Loucy (cell line): ENCODE measurements at regions not wholly inside any gene's neighbourhood (a gene's known extent, or its start where the extent isn't known, plus 50 kb on each side); places are given as distances from the start of the nearest gene placed in this dataset.
"Not testable (repeated sequence)": the region's sequence is repeated elsewhere in the genome, so short reads cannot be mapped to it uniquely, and the experiment has no call there.

Source experiments
- H2AFZ ChIP-seq: fragments of 200-600 bp; sonication (generic); 2 replicates; pipeline ENCODE4 v1.6.0; 2016; ENCODE audit warnings: antibody characterized with exemption, mild to moderate bottlenecking, low read length, moderate library complexity
- H3F3A ChIP-seq: fragments of 200-600 bp; 2 replicates; pipeline ENCODE4 v1.6.0; 2016; ENCODE audit warnings: antibody characterized with exemption, low read depth, mild to moderate bottlenecking
- H3K27me3 ChIP-seq: fragments of 200-600 bp; sonication (generic); 2 replicates; pipeline ENCODE4 v1.6.1; 2014; ENCODE audit warnings: low read length, mild to moderate bottlenecking; ENCODE audit not compliant: insufficient read depth, poor library complexity, severe bottlenecking
- H3K36me3 ChIP-seq: fragments of 200-600 bp; sonication (generic); 2 replicates; pipeline ENCODE4 v1.6.1; 2016; ENCODE audit warnings: low read length; ENCODE audit not compliant: insufficient read depth
- H3K4me1 ChIP-seq: fragments of 200-600 bp; sonication (generic); 2 replicates; pipeline ENCODE4 v1.5.1; 2014; ENCODE audit warnings: low read length, mild to moderate bottlenecking; ENCODE audit not compliant: insufficient read depth, poor library complexity, severe bottlenecking
- H3K4me2 ChIP-seq: fragments of 200-600 bp; sonication (generic); 2 replicates; pipeline ENCODE4 v1.6.0; 2014; ENCODE audit warnings: antibody characterized with exemption, low read length, low read depth, mild to moderate bottlenecking; ENCODE audit not compliant: poor library complexity, severe bottlenecking
- H3K4me3 ChIP-seq: fragments of 200-600 bp; sonication (generic); 2 replicates; pipeline ENCODE4 v1.5.1; 2014; ENCODE audit warnings: low read length, mild to moderate bottlenecking, mixed read lengths; ENCODE audit not compliant: poor library complexity, severe bottlenecking
- H3K79me2 ChIP-seq: fragments of 200-600 bp; sonication (generic); 2 replicates; pipeline ENCODE4 v1.6.1; 2014; ENCODE audit warnings: low read length; ENCODE audit not compliant: insufficient read depth
- H3K9ac ChIP-seq: fragments of 200-600 bp; sonication (generic); 2 replicates; pipeline ENCODE4 v1.6.0; 2014; ENCODE audit warnings: mild to moderate bottlenecking, low read depth, low read length, moderate library complexity; ENCODE audit not compliant: poor library complexity, severe bottlenecking
- H3K9me2 ChIP-seq: fragments of 200-600 bp; sonication (generic); replicated peaks from 2 replicates; pipeline ENCODE4 v1.6.1; 2016; ENCODE audit warnings: low read depth, low read length, mixed read lengths
- H3K9me3 ChIP-seq: fragments of 200-600 bp; sonication (generic); 2 replicates; pipeline ENCODE4 v1.6.1; 2014; ENCODE audit warnings: mild to moderate bottlenecking, antibody characterized with exemption, low read length, low read depth; ENCODE audit not compliant: insufficient read depth
- H4K20me1 ChIP-seq: fragments of 200-600 bp; sonication (generic); 2 replicates; pipeline ENCODE4 v1.6.0; 2014; ENCODE audit warnings: antibody characterized with exemption, low read length, mild to moderate bottlenecking; ENCODE audit not compliant: insufficient read depth, poor library complexity, severe bottlenecking
- CTCF ChIP-seq: fragments of 200-600 bp; sonication (generic); conservative IDR thresholded peaks from 2 replicates; pipeline ENCODE4 v1.5.1; 2014; ENCODE audit warnings: mild to moderate bottlenecking, antibody characterized with exemption, low read length
- EZH2phosphoT487 ChIP-seq: fragments of 200-600 bp; IDR thresholded peaks from 2 replicates; pipeline ENCODE4 v1.6.1; 2018; ENCODE audit warnings: antibody characterized with exemption, mild to moderate bottlenecking, moderate library complexity, borderline replicate concordance

DNA sequence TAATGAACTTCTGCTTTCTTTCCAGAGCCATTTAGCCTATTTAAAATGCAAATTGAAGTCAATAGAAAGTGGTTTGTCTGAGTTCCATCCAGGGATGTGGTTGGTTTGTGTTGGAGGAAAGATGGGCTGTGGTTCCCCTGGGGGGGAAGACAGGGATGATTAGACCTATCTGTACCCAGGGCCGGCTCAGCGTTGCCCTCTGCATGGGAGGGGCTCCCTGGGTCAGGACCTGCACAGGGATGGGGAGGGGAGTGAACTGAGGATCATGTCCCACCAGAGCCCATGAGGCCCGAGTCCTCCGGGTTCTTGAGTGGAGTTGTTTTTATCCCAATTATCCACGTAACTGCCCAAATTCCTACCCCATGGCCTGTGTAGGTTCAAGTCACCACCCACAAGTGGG is 76.9 kb upstream of the SFSWAP start:
- Histone ChIP-seq H3K4me2 (no peak overlapping the region), H3K4me1 (peaks cover 5% of the 10 kb centered on the region), H2AFZ (no peak overlapping the region), H3K9me2 (no peaks in the 10 kb centered on the region), H3F3A (no peaks in the 10 kb centered on the region), H4K20me1 (no peaks in the 10 kb centered on the region), H3K36me3 (no peaks in the 10 kb centered on the region), H3K27me3 (no peaks in the 10 kb centered on the region), H3K4me3 (no peak overlapping the region), H3K9ac (no peak overlapping the region), H3K9me3 (no peaks in the 10 kb centered on the region), H3K79me2 (no peaks in the 10 kb centered on the region)
- TF ChIP-seq CTCF (no peak), EZH2phosphoT487 (no peak)

- H3K4me1 ChIP-seq, H3K9me3 ChIP-seq, H3K36me3 ChIP-seq, H2AFZ ChIP-seq, H3K79me2 ChIP-seq, H3F3A ChIP-seq, H4K20me1 ChIP-seq, H3K9me2 ChIP-seq, H3K9ac ChIP-seq, H3K27me3 ChIP-seq, H3K4me3 ChIP-seq, H3K4me2 ChIP-seq: not testable (repeated sequence)
Measured at GRCh38 chr12:131635012-131635411, 75.9 kb upstream of the SFSWAP start.

DNA sequence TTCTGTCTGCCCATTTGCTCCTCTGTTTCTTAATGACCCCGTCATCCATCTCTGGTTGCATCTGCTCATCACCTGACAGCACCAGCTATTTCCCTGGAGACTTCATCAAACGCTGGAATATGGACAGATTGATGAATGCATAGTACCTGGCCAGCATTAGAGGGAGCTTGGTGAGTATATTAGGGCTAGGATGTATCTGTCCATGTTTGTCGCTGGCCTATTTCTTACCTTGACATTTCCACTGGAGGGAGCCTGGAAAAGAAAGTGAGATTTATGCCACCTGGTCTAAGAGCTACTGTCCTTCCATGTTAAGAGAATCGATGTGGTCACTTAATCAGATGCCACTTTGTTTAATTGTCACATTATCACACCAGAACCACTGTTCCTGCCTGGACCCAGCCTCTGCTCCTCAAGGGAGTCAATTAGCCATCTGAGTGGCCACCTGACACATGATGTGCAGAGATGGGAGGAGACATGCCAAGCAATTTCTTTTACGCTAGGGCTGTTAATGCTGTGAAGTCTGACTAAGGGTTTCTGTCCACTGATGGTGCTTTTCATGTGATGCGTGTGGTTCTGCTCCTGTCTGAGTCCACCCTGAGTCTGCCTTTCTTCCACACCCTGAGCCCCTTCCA is 75.3 kb upstream of the SFSWAP start:
- Histone ChIP-seq H4K20me1 (no peaks in the 10 kb centered on the region), H3K79me2 (no peaks in the 10 kb centered on the region)

More for the DNA sequence above, 75.3 kb upstream of the SFSWAP start:
- Histone ChIP-seq H2AFZ (no peak overlapping the region), H3F3A (no peaks in the 10 kb centered on the region), H3K4me3 (no peak overlapping the region), H3K4me2 (no peak overlapping the region), H3K27me3 (no peaks in the 10 kb centered on the region), H3K4me1 (peaks cover 5% of the 10 kb centered on the region), H3K9ac (no peak overlapping the region), H3K9me3 (no peaks in the 10 kb centered on the region), H3K9me2 (no peaks in the 10 kb centered on the region), H3K36me3 (no peaks in the 10 kb centered on the region)
- TF ChIP-seq CTCF (no peak), EZH2phosphoT487 (no peak)
